ENCODE measurements at regions not wholly inside any gene's neighbourhood (a gene's known extent, or its start where the extent isn't known, plus 50 kb on each side); places are given as distances from the start of the nearest gene placed in this dataset.
"Not testable (repeated sequence)": the region's sequence is repeated elsewhere in the genome, so short reads cannot be mapped to it uniquely, and the experiment has no call there.

DNA sequence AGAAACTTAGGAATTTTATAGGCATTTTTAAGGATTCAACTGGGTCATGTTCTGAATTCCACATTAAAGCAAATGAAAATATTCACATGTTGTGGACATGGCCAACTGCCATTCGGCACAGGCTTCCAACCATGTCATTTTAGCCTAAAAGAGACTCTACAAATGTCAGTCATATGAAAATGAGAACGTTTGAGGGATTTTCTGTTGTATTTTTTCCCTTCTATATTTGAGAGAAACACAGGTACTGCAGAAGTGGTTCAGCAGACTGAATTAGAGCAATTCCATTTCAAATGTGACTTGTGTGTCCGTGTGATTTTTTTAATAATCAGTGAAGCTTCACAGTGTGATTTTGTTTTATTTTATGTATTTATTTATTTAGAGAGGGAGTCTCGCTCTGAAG lies 124.3 kb downstream of the TP53TG3F start:
- DNase-seq (ENCODE audit: low read depth in 2 of 3, low spot score in 1 of 3) = not testable (repeated sequence)

GRCh38 chr16:33588589-33588988 lies 129.2 kb downstream of the TP53TG3F start:
- DNase-seq (ENCODE audit: low read depth in 2 of 3, low spot score in 1 of 3) = not testable (repeated sequence)

DNA sequence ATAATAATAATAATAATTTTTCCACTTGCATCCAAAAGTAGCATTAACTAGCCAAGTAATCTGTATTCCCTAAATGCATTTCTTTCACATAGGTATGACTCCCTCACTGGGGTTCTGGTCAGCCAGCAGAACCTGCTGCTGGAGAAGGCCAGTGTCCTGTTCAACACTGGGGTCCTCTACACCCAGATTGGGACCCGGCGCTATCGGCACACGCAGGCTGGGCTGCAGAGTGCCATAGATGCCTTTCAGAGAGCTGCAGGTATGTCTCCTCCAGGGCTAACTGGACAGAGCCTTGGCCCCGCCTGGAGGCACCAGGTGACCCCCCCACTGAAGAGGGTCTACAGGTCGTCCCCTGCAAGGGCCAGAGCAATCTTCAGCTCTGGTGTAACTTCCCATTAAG lies 133.9 kb downstream of the TP53TG3F start:
- not testable (repeated sequence) for DNase-seq (ENCODE audit: low read depth in 2 of 3, low spot score in 1 of 3)

- not testable (repeated sequence) for DNase-seq (ENCODE audit: low read depth in 2 of 3, low spot score in 1 of 3)
Measured at GRCh38 chr16:33595074-33595473, 135.7 kb downstream of the TP53TG3F start.

DNA sequence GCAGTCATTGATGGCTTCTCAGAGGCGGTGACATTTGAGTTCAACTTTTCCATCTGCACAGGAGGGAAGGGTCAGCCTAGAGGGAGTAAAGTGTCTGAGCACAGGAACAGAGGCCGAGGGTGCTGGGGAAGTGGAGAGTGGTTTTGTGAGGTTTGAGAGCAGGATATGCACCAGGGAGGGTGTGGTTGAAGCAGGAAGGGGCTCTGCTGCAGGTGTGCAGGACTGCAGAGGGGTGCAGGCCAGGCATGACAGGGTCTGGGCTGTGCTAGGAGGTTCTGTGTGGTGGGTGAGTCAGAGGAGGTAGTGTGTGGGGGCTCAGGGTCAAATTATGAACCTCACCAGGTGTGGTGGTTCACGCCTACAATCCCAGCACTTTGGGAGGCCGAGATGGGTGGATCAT lies 141.6 kb downstream of the TP53TG3F start:
- DNase-seq (ENCODE audit: low read depth in 2 of 3, low spot score in 1 of 3) = not testable (repeated sequence)

- not testable (repeated sequence) for DNase-seq (ENCODE audit: low read depth in 2 of 3, low spot score in 1 of 3)
Measured at GRCh38 chr16:33623535-33624077, 164.2 kb downstream of the TP53TG3F start.

GRCh38 chr16:33628895-33629294 lies 169.5 kb downstream of the TP53TG3F start:
- DNase-seq (ENCODE audit: low read depth in 2 of 3, low spot score in 1 of 3) = not testable (repeated sequence)

DNA sequence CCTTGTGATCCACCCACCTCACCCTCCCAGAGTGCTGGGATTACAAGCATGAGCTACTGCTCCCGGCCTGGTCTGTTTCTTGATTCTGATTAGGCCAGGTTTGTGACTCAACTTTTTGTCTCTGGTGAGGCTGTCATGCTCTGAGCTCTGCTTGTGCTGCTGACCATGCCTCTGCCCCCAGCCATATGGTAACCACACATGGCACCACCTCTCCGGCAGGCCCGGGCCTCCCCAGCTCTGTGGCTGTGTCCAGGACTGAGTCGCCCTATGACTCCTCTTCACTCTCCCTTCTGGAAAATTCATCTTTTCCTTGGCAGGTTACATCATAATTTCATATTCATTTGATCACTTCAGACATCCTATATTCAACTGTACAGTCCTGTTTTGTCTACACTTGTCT lies 172.3 kb downstream of the TP53TG3F start:
- not testable (repeated sequence) for DNase-seq (ENCODE audit: low read depth in 2 of 3, low spot score in 1 of 3)

DNA sequence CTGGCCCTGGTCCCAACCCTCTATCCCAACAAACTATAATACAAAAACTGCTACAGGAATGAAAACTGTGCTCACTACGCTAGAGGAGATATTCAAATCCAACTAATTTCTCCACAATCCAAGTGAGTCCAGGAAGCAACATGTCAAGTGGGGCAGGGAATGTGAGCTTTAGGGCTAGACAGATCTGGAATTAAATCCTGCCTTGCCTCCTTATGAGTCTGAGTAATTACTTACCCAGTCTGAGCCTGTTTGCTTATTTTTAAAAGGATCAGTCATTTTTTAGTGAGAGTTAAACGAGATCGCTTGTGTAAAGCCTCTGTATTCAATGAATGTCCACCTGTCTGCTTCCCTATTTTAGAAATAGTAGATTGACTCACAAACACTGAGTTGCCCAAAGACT lies 174.6 kb downstream of the TP53TG3F start:
- DNase-seq (ENCODE audit: low read depth in 2 of 3, low spot score in 1 of 3) = not testable (repeated sequence)

DNA sequence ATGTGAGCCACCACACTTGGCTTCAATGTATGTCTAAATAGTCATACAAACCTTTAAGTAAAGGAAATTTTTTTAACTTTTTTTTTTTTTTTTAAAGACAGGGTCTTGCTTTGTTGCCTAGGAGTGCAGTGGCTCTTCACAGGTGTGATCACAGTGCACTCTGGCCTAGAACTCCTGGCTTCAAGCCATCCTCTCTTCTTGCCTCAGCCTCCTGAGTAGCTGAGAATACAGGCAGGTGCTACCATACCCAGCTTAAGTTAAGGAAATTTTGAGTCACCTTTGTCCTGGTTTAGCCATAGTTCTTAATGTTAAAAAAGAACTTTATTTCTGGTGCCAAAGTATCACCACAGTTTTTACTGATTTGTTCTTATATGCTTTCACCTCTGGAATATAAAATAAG lies 177.3 kb downstream of the TP53TG3F start:
- DNase-seq (ENCODE audit: low read depth in 2 of 3, low spot score in 1 of 3) = not testable (repeated sequence)

GRCh38 chr16:33643270-33643669 lies 183.9 kb downstream of the TP53TG3F start:
- DNase-seq (ENCODE audit: low read depth in 2 of 3, low spot score in 1 of 3) = not testable (repeated sequence)

GRCh38 chr16:33643698-33644381 lies 184.4 kb downstream of the TP53TG3F start:
- not testable (repeated sequence) for DNase-seq (ENCODE audit: low read depth in 2 of 3, low spot score in 1 of 3)

DNA sequence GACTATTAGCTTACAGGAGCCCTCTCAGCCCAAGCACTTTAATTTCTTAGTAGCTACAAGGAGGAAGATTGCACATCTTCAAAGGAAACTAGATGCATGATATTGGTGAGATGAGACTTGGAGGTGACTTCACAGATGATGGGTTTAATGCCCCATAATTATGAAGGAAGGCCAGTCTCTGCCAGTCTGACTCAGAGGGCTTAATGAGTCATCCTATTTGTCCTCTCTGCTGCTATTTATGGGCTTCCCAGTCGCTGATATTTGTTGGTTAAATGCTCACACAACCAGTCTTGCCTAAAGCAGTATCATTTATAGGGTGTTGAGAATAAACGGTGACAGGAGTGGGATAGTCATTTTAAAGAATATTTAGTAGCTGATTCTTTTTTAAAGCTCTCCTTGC lies 187.0 kb downstream of the TP53TG3F start:
- not testable (repeated sequence) for DNase-seq (ENCODE audit: low read depth in 2 of 3, low spot score in 1 of 3)

GRCh38 chr16:33655756-33656155 lies 196.3 kb downstream of the TP53TG3F start:
- not testable (repeated sequence) for DNase-seq (ENCODE audit: low read depth in 2 of 3, low spot score in 1 of 3)

- DNase-seq (ENCODE audit: low read depth in 2 of 3, low spot score in 1 of 3) = not testable (repeated sequence)
Measured at GRCh38 chr16:33656394-33656793, 197.0 kb downstream of the TP53TG3F start.

DNA sequence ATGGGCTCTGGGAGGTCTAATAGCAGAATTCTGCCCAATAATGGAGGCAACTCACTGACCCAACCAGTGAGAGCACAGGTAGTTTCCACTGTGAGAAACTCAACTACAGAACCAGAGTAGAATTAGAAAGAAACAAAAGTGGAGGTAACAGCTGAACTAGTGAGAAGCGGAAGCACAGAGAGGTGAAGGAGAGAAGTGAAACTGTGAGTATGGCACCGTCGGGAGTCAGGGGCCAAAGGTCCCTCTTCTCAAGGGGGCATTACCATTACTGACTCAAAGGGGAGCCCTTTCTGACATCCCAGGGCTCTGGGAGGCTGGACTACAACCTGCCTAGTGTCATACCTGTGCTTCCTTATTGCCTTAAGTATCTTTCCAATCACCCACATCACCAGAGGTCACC lies 198.3 kb downstream of the TP53TG3F start:
- not testable (repeated sequence) for DNase-seq (ENCODE audit: low read depth in 2 of 3, low spot score in 1 of 3)

- not testable (repeated sequence) for DNase-seq (ENCODE audit: low read depth in 2 of 3, low spot score in 1 of 3)
Measured at GRCh38 chr16:33680791-33681190, 221.4 kb downstream of the TP53TG3F start.

- not testable (repeated sequence) for DNase-seq (ENCODE audit: low read depth in 2 of 3, low spot score in 1 of 3)
Measured at GRCh38 chr16:33700320-33700719, 240.9 kb downstream of the TP53TG3F start.

GRCh38 chr16:33706845-33707590 lies 247.6 kb downstream of the TP53TG3F start:
- not testable (repeated sequence) for DNase-seq (ENCODE audit: low read depth in 2 of 3, low spot score in 1 of 3)

- not testable (repeated sequence) for DNase-seq (ENCODE audit: low read depth in 2 of 3, low spot score in 1 of 3)
Measured at GRCh38 chr16:33707591-33707934, 248.2 kb downstream of the TP53TG3F start.

- not testable (repeated sequence) for DNase-seq (ENCODE audit: low read depth in 2 of 3, low spot score in 1 of 3)
Measured at GRCh38 chr16:33709856-33710695, 250.7 kb downstream of the TP53TG3F start.

Data from stimulated activated CD4-positive, alpha-beta T cell treated with anti-CD3 and anti-CD28 coated beads, Interleukin-12 subunit alpha, Interleukin-12 subunit beta, amount 100 ng/mL, for 48 hours (primary cell).